ENCODE measurements at regions not wholly inside any gene's neighbourhood (a gene's known extent, or its start where the extent isn't known, plus 50 kb on each side); places are given as distances from the start of the nearest gene placed in this dataset.

GRCh38 chr9:75628952-75629351 lies 261.5 kb upstream of the PCSK5 start (continued):
- TF ChIP-seq SNAPC4 (CRISPR knock-in tag; IDR thresholded peaks at IDR 0.05) (no peak), KDM3A (CRISPR knock-in tag; IDR thresholded peaks at IDR 0.05; ENCODE audit: low read depth) (no peak)

GRCh38 chr9:75633451-75634057 lies 256.9 kb upstream of the PCSK5 start:
- H3K4me2 ChIP-seq (ENCODE audit: low read depth, low read length) = no peak overlapping the region
- ChIA-PET CTCF (ENCODE audit: low intra/inter-chr PET ratio, low total read pairs) (no interaction called here), POLR2A (no interaction called here)
- FAIRE-seq (no peak), DNase-seq (ENCODE audit: low spot score) (no peak), ATAC-seq (no peak)
- no peaks in the 10 kb centered on the region for H3K27me3 ChIP-seq (ENCODE audit: control insufficient read depth in 1 of 2, insufficient read depth in 2 of 2, low read length in 2 of 2)
- intact Hi-C loops (cut with micrococcal nuclease; ENCODE audit: unreplicated experiment) = no loop called here
- H3K9ac ChIP-seq (ENCODE audit: insufficient read depth, low read depth, low read length) = no peak overlapping the region
- H3K4me3 ChIP-seq (replicated peaks in 1 of 3; ENCODE audit: insufficient read depth in 1 of 3, low read depth in 2 of 3, low read length in 3 of 3) = no peak overlapping the region
- no peaks in the 10 kb centered on the region for H3K9me3 ChIP-seq (ENCODE audit: low read length)
- no peak overlapping the region for H2AFZ ChIP-seq (ENCODE audit: low read length)
- 10% methylated on average over 7 of the region's 7 CpGs for WGBS (ENCODE audit: low lambda C conversion rate)
- no TSS peak for BruUV-seq (replicated peaks)
- H3K4me1 ChIP-seq (ENCODE audit: insufficient read depth, low read length) = no peaks in the 10 kb centered on the region
- H3K27ac ChIP-seq (ENCODE audit: extremely low read length, insufficient read depth, low read length) = no peak overlapping the region
- no peaks in the 10 kb centered on the region for H4K20me1 ChIP-seq (ENCODE audit: insufficient read depth, low read length)
- H3K79me2 ChIP-seq (ENCODE audit: insufficient read depth, low read length) = no peaks in the 10 kb centered on the region
- in situ Hi-C loops (cut with HindIII; ENCODE audit: extremely low pct_ligation_motif_present, low pct_unique_long_range_greater_than_20kb) = no loop called here
- TF ChIP-seq NFE2 (CRISPR knock-in tag; IDR thresholded peaks at IDR 0.05) (no peak), ZNF18 (CRISPR knock-in tag; IDR thresholded peaks at IDR 0.05; ENCODE audit: insufficient replicate concordance) (no peak), BCL3 (CRISPR knock-in tag; IDR thresholded peaks at IDR 0.05) (no peak), JUND (CRISPR knock-in tag; IDR thresholded peaks at IDR 0.05) (no peak), ZNF235 (CRISPR knock-in tag; IDR thresholded peaks at IDR 0.05; ENCODE audit: borderline replicate concordance) (no peak), TOE1 (CRISPR knock-in tag; IDR thresholded peaks at IDR 0.05) (no peak), PCBP2 (optimal IDR thresholded peaks at IDR 0.05; ENCODE audit: low read depth, low read length, poor library complexity, severe bottlenecking) (no peak), YY1 (IDR thresholded peaks at IDR 0.05; ENCODE audit: insufficient read depth, insufficient replicate concordance, low read depth, low read length) (no peak)
- no peaks in the 10 kb centered on the region for H3K36me3 ChIP-seq (replicated peaks in 1 of 2; ENCODE audit: control insufficient read depth in 1 of 2, insufficient read depth in 2 of 2, low read length in 2 of 2)
